ENCODE measurements at regions not wholly inside any gene's neighbourhood (a gene's known extent, or its start where the extent isn't known, plus 50 kb on each side); places are given as distances from the start of the nearest gene placed in this dataset.
A peak's percentile ranks its signal among the peaks of the same experiment; 100 is the strongest.

DNA sequence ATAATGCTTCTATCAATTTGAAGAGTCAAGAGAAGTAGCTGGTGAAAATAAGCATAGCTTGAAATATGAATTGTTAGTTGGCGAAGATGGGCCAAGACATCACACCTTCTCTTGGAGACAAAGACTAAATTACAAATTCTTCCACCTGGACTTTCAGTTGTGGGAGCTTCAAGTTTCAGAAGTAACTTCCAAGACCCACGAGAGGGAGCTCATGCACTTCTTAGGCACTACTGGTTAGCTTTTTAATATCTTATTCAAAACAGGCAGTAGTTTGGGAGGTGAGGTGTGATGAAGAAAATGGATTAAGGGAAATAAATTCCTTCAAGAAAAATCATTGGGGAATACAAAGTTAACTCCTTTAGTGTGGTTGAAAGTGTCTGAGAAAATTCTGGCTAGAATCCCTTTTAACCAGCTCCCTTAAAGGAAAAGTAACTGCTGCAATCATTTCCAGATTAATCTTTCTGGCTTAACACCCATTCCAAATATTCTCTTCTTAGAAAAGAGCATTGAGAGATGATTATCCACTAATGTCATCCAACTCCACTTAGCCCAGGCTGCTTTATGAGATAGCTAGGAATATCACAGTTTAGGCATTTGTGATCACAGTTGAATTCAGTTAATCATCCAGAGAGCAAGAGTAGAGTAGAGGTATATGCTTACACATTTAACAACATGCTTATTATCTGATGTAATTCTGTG, 139.5 kb upstream of the DMRTA1 start:
- peaks cover 0 to 3% (median 0%) of the 10 kb centered on the region in 4 donors for H3K4me1 Mint-ChIP-seq
- Histone ChIP-seq H3K4me1 (ENCODE audit: control insufficient read depth, insufficient read depth, low read length, poor library complexity, severe bottlenecking) (no peaks in the 10 kb centered on the region), H3K9me3 (ENCODE audit: control insufficient read depth in 2 of 2, low read length in 2 of 2) (no peaks in the 10 kb centered on the region), H3K4me3 (ENCODE audit: low read depth, low read length) (no peak overlapping the region), H3K27ac (ENCODE audit: insufficient read depth, low read length, poor library complexity, severe bottlenecking) (no peak overlapping the region), H3K36me3 (ENCODE audit: control insufficient read depth, insufficient read depth, low read length) (no peaks in the 10 kb centered on the region), H3K27me3 (ENCODE audit: control insufficient read depth, insufficient read depth, low read length) (no peaks in the 10 kb centered on the region)
- peak in 1 of 3 donors; percentile 40 for DNase-seq
- no peak overlapping the region for H3K27ac Mint-ChIP-seq
- no peak for ATAC-seq (ENCODE audit: low read depth in 2 of 2)
- no peak overlapping the region for H3K4me3 Mint-ChIP-seq
- H3K36me3 Mint-ChIP-seq: no peaks in the 10 kb centered on the region
- H3K27me3 Mint-ChIP-seq: peaks cover 7% of the 10 kb centered on the region
- peaks cover 0 to 5% (median 0%) of the 10 kb centered on the region in 7 donors for H3K9me3 Mint-ChIP-seq

DNA sequence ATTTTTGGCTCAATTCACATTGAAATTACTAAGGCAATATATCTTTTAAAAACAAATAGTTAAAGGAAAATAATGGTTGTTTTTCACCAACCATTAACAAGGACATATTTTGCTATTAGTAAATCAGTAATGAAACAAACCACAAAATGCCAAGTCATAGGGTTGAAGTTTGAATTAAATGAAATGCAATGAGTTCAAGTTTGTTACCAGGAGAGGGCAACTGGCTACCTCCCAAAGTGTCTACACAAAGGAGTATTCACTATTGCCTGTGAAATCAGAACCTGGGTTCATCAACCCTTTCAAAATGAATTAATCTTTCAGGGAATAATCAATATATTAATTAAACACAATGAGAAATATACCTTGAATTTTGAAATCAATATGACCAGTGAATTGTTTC, 138.4 kb upstream of the DMRTA1 start:
- no peaks in the 10 kb centered on the region for H3K36me3 Mint-ChIP-seq
- H3K27me3 ChIP-seq (ENCODE audit: control insufficient read depth, insufficient read depth, low read length): no peaks in the 10 kb centered on the region
- peaks cover 7% of the 10 kb centered on the region for H3K27me3 Mint-ChIP-seq
- no peaks in the 10 kb centered on the region for H3K36me3 ChIP-seq (ENCODE audit: control insufficient read depth, insufficient read depth, low read length)
- no peaks in the 10 kb centered on the region for H3K9me3 ChIP-seq (ENCODE audit: control insufficient read depth in 2 of 2, low read length in 2 of 2)
- no peak overlapping the region for H3K27ac Mint-ChIP-seq
- peaks cover 0 to 5% (median 1%) of the 10 kb centered on the region in 7 donors for H3K9me3 Mint-ChIP-seq
- no peak for DNase-seq
- no peak overlapping the region for H3K27ac ChIP-seq (ENCODE audit: insufficient read depth, low read length, poor library complexity, severe bottlenecking)
- no peak overlapping the region for H3K4me3 ChIP-seq (ENCODE audit: low read depth, low read length)
- H3K4me1 ChIP-seq (ENCODE audit: control insufficient read depth, insufficient read depth, low read length, poor library complexity, severe bottlenecking): no peaks in the 10 kb centered on the region
- H3K4me1 Mint-ChIP-seq: peaks cover 0 to 3% (median 0%) of the 10 kb centered on the region in 4 donors
- no peak for ATAC-seq (ENCODE audit: low read depth in 2 of 2)
- no peak overlapping the region for H3K4me3 Mint-ChIP-seq

DNA sequence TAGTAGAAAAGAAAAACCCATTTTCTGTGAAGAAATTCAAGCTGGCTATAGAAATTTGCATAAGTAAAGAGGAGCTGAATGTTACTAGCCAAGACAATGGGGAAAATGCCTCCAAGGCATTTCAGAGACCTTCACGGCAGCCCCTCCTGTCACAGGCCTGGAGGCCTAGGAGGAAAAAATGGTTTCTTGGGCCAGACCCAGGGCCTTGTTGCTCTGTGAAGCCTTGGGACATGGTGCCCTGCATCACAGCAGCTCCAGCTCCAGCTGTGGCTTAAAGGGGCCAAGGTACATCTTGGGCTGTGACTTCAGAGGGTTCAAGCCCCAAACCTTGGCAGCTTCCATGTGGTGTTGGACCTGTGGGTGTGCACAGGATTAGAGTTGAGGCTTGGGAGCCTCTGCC, 130.0 kb upstream of the DMRTA1 start:
- Histone ChIP-seq H3K9me3 (ENCODE audit: control insufficient read depth in 2 of 2, low read length in 2 of 2) (peaks cover 0 to 9% of the 10 kb centered on the region in 2 experiments), H3K36me3 (ENCODE audit: control insufficient read depth, insufficient read depth, low read length) (no peaks in the 10 kb centered on the region), H3K4me3 (ENCODE audit: low read depth, low read length) (no peak overlapping the region), H3K27ac (ENCODE audit: insufficient read depth, low read length, poor library complexity, severe bottlenecking) (no peak overlapping the region), H3K27me3 (ENCODE audit: control insufficient read depth, insufficient read depth, low read length) (peaks cover 2% of the 10 kb centered on the region), H3K4me1 (ENCODE audit: control insufficient read depth, insufficient read depth, low read length, poor library complexity, severe bottlenecking) (no peaks in the 10 kb centered on the region)
- Mint-ChIP-seq H3K4me3 (no peak overlapping the region), H3K27me3 (peaks cover 5% of the 10 kb centered on the region), H3K4me1 (no peaks in the 10 kb centered on the region), H3K36me3 (peaks cover 5% of the 10 kb centered on the region), H3K9me3 (peaks cover 0 to 10% (median 5%) of the 10 kb centered on the region in 7 donors), H3K27ac (no peak overlapping the region)
- DNase-seq (no peak), ATAC-seq (ENCODE audit: low read depth in 2 of 2) (no peak)

DNA sequence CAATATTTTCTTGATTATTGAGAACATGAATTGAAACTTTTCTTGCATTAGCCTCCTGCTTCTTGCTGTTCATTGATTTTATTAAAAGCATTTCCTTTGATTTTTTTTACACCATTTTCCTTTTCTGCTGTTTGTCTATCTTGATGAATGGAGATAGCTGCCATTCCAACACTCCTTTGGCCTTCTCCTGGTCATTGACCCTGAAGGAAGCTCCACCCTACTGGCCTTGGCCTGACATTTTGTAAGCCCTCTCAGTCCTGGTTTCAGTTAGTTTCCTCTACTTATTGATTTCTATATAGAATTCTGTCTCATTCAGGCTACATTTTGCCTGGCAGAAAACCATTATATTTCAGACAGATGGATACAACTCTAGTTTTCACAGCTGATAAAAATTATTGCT, 115.1 kb upstream of the DMRTA1 start:
- Mint-ChIP-seq H3K36me3 (no peaks in the 10 kb centered on the region), H3K4me3 (no peak overlapping the region), H3K27me3 (no peaks in the 10 kb centered on the region), H3K9me3 (peaks cover 0 to 8% (median 0%) of the 10 kb centered on the region in 7 donors), H3K27ac (no peak overlapping the region), H3K4me1 (no peaks in the 10 kb centered on the region)
- ATAC-seq (ENCODE audit: low read depth in 2 of 2): no peak
- H3K27ac ChIP-seq (ENCODE audit: insufficient read depth, low read length, poor library complexity, severe bottlenecking): no peak overlapping the region
- no peak for DNase-seq
- no peaks in the 10 kb centered on the region for H3K36me3 ChIP-seq (ENCODE audit: control insufficient read depth, insufficient read depth, low read length)
- H3K9me3 ChIP-seq (ENCODE audit: control insufficient read depth in 2 of 2, low read length in 2 of 2): no peaks in the 10 kb centered on the region
- H3K4me1 ChIP-seq (ENCODE audit: control insufficient read depth, insufficient read depth, low read length, poor library complexity, severe bottlenecking): no peaks in the 10 kb centered on the region
- no peaks in the 10 kb centered on the region for H3K27me3 ChIP-seq (ENCODE audit: control insufficient read depth, insufficient read depth, low read length)
- H3K4me3 ChIP-seq (ENCODE audit: low read depth, low read length): no peak overlapping the region

DNA sequence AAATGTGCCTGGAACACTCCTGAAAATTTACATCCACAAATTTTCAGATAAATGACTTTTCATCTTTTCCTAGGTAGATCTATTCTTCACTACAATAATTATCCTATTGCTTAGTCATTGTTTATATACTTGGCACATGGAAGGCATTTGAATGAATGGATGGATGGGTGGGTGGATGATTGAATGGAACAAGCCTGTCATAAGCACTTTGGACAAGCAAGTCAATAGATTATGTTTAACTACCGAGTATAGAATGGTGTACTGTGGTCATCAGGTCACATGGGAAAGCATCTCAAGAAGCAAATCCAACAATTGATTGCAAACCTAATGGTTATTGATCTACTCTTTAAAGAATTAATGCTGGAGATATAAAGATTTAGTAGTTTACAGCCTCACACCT, 114.4 kb upstream of the DMRTA1 start:
- no peaks in the 10 kb centered on the region for H3K9me3 ChIP-seq (ENCODE audit: control insufficient read depth in 2 of 2, low read length in 2 of 2)
- H3K4me1 Mint-ChIP-seq: no peaks in the 10 kb centered on the region
- no peak overlapping the region for H3K4me3 Mint-ChIP-seq

DNA sequence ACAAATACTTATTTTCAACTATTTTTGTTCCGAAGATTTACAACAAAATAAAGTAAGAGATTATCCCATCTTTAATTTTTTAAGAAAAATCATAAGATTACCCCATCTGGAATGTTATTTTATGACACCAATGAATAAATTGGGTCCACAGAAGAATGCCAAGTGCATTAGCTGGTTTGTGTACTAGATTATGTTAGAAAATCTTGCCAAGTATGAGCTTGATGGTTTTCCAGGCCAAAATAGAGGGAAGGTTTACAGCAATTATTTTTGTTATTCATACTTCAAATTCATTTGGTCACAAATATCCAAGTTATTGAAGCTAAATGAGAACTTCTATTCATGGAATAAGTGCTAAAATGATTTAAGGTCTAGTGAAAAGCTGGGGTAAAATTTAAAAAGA, 109.4 kb upstream of the DMRTA1 start:
- Mint-ChIP-seq H3K9me3 (peaks cover 0 to 1% (median 0%) of the 10 kb centered on the region in 7 donors), H3K27ac (no peak overlapping the region), H3K4me3 (no peak overlapping the region), H3K36me3 (no peaks in the 10 kb centered on the region), H3K4me1 (no peaks in the 10 kb centered on the region), H3K27me3 (no peaks in the 10 kb centered on the region)
- Histone ChIP-seq H3K27me3 (ENCODE audit: control insufficient read depth, insufficient read depth, low read length) (no peaks in the 10 kb centered on the region), H3K36me3 (ENCODE audit: control insufficient read depth, insufficient read depth, low read length) (no peaks in the 10 kb centered on the region), H3K27ac (ENCODE audit: insufficient read depth, low read length, poor library complexity, severe bottlenecking) (no peak overlapping the region), H3K4me3 (ENCODE audit: low read depth, low read length) (no peak overlapping the region), H3K4me1 (ENCODE audit: control insufficient read depth, insufficient read depth, low read length, poor library complexity, severe bottlenecking) (no peaks in the 10 kb centered on the region), H3K9me3 (ENCODE audit: control insufficient read depth in 2 of 2, low read length in 2 of 2) (no peaks in the 10 kb centered on the region)
- ATAC-seq (ENCODE audit: low read depth in 2 of 2): no peak
- no peak for DNase-seq

More for the DNA sequence above, 114.4 kb upstream of the DMRTA1 start:
- H3K36me3 ChIP-seq (ENCODE audit: control insufficient read depth, insufficient read depth, low read length): no peaks in the 10 kb centered on the region
- DNase-seq (no peak), ATAC-seq (ENCODE audit: low read depth in 2 of 2) (no peak)
- H3K27ac ChIP-seq (ENCODE audit: insufficient read depth, low read length, poor library complexity, severe bottlenecking): no peak overlapping the region
- no peaks in the 10 kb centered on the region for H3K27me3 Mint-ChIP-seq
- H3K9me3 Mint-ChIP-seq: peaks cover 0 to 8% (median 0%) of the 10 kb centered on the region in 7 donors
- no peak overlapping the region for H3K4me3 ChIP-seq (ENCODE audit: low read depth, low read length)
- H3K27ac Mint-ChIP-seq: no peak overlapping the region
- no peaks in the 10 kb centered on the region for H3K27me3 ChIP-seq (ENCODE audit: control insufficient read depth, insufficient read depth, low read length)
- H3K36me3 Mint-ChIP-seq: no peaks in the 10 kb centered on the region
- no peaks in the 10 kb centered on the region for H3K4me1 ChIP-seq (ENCODE audit: control insufficient read depth, insufficient read depth, low read length, poor library complexity, severe bottlenecking)

DNA sequence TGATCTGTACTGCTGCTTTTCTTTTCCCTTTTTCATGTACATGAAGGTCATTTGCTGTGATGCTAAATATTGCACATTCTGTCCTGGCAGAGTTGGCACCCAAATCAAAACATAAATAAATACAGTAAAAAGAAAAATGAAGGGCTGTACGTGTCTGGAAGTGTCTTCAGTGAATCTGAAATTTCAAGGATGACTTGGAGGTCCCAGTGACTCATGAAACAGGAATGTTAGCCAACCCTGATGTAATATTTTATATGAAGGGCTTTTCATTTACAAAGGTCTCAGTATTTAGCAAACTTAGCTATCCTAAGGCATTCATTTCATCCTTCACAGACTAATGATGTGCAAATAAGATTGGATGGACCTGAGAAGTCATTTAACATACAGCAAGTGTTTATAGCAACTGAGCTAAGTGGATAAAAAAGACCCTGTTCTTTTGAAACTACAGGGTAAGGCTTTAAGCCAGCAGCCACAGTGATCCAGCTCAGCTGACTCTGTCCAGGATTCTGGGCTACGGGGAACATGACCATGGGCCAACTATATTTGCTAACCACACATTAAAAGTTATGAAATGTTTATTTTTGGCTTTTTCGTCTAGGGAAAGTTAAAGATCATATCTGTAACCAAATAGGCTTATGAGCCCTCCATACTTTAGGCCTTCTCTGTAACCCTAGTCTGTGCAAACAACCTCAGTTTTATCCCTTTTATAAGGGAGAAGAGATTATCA, 104.0 kb upstream of the DMRTA1 start:
- DNase-seq (no peak), ATAC-seq (ENCODE audit: low read depth in 2 of 2) (no peak)
- Histone ChIP-seq H3K36me3 (ENCODE audit: control insufficient read depth, insufficient read depth, low read length) (no peaks in the 10 kb centered on the region), H3K27ac (ENCODE audit: insufficient read depth, low read length, poor library complexity, severe bottlenecking) (no peak overlapping the region), H3K4me3 (ENCODE audit: low read depth, low read length) (no peak overlapping the region), H3K9me3 (ENCODE audit: control insufficient read depth in 2 of 2, low read length in 2 of 2) (no peaks in the 10 kb centered on the region), H3K4me1 (ENCODE audit: control insufficient read depth, insufficient read depth, low read length, poor library complexity, severe bottlenecking) (no peaks in the 10 kb centered on the region), H3K27me3 (ENCODE audit: control insufficient read depth, insufficient read depth, low read length) (no peaks in the 10 kb centered on the region)
- Mint-ChIP-seq H3K4me1 (no peaks in the 10 kb centered on the region), H3K4me3 (no peak overlapping the region), H3K36me3 (no peaks in the 10 kb centered on the region), H3K9me3 (peaks cover 0 to 1% (median 0%) of the 10 kb centered on the region in 7 donors), H3K27me3 (no peaks in the 10 kb centered on the region), H3K27ac (no peak overlapping the region)

DNA sequence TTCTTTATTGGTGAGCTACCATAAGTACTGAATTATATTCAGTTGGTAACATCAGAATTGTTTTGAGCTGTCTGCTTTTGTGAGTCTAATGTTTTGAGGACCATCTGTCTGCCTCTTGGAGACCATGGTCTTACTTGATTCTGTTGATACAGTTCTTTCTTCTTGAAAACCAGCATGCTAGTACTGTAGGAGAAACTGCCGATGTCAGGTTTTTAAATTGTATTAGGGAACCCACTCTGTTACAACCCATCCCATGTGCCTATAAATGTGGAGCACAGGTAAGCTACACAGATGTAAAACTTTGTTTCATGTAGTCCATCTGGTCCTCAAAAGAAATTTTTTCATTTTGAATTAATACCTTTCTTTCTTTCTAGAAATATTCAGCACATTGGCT, 103.4 kb upstream of the DMRTA1 start:
- DNase-seq: no peak
- H3K27ac Mint-ChIP-seq: no peak overlapping the region
- no peak overlapping the region for H3K27ac ChIP-seq (ENCODE audit: insufficient read depth, low read length, poor library complexity, severe bottlenecking)
- no peak for ATAC-seq (ENCODE audit: low read depth in 2 of 2)
- H3K36me3 ChIP-seq (ENCODE audit: control insufficient read depth, insufficient read depth, low read length): no peaks in the 10 kb centered on the region
- H3K4me3 ChIP-seq (ENCODE audit: low read depth, low read length): no peak overlapping the region
- peaks cover 0 to under 1% (median 0%) of the 10 kb centered on the region in 7 donors for H3K9me3 Mint-ChIP-seq
- H3K27me3 Mint-ChIP-seq: no peaks in the 10 kb centered on the region
- H3K4me1 ChIP-seq (ENCODE audit: control insufficient read depth, insufficient read depth, low read length, poor library complexity, severe bottlenecking): no peaks in the 10 kb centered on the region
- H3K4me3 Mint-ChIP-seq: no peak overlapping the region
- H3K4me1 Mint-ChIP-seq: no peaks in the 10 kb centered on the region
- no peaks in the 10 kb centered on the region for H3K27me3 ChIP-seq (ENCODE audit: control insufficient read depth, insufficient read depth, low read length)
- no peaks in the 10 kb centered on the region for H3K36me3 Mint-ChIP-seq
- H3K9me3 ChIP-seq (ENCODE audit: control insufficient read depth in 2 of 2, low read length in 2 of 2): no peaks in the 10 kb centered on the region
